ENCODE measurements at regions not wholly inside any gene's neighbourhood (a gene's known extent, or its start where the extent isn't known, plus 50 kb on each side); places are given as distances from the start of the nearest gene placed in this dataset.

DNA sequence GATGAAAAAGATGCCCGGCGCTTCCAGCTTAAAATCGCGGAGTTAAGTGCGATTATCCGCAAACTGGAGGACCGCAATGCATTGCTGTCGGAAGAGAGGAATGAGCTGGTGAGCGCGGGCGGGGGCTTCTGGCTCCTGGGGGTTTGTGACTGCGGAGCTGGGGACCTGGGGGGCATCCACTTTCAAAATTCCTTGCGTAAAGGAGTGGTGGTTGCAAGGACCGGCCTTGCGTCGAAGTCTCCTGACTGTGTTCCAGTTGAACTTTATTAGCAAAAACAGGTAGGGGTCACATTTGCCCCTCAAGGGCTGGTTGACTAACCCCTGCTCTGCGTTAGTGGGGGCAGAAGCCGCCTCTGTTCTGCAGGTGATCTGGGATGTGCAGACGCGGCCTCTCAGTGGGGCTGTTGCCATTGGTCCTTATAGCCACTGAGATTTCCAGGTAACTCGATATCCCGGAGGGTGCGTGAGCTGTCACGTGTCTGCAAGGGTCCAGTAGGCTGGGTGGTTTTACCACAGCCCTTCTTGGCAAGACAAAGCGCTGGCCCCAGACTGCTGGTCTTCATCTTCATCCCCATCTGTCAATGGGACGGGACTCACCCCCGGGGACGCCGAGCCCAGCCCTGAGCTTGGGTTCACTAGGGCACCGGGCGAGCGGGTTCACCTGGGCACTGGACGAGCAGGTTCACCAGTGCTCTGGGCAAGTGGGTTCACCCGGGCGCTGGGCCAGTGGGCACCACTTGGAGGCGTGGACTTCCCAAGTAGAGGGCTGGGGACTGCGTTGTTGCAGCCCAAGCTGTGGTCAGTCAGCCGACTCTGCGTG, 51.5 kb upstream of the DPYSL4 start:
- no peak for DNase-seq

DNA sequence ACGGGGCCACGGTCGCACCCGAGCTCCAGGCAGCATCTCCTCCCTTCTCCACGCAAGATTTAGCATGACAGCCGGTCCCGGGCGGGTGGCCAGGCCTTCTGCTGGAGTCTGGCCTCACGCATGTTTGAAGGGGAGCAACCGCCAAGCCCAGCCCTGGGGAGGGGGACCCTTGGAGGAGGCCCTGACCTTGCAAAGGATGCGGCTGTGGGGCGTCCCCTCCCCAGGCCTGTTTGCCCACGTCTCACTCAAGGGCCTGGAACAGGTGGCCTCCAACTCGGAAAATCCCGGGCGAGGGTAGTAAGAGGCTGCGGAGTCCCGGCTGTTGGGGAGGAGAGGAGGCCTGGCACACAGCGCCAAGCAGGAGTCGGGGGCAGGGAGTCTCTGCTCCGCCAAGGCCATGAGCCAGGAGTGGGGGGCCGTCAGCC, 50.6 kb upstream of the DPYSL4 start:
- no peak for DNase-seq

DNA sequence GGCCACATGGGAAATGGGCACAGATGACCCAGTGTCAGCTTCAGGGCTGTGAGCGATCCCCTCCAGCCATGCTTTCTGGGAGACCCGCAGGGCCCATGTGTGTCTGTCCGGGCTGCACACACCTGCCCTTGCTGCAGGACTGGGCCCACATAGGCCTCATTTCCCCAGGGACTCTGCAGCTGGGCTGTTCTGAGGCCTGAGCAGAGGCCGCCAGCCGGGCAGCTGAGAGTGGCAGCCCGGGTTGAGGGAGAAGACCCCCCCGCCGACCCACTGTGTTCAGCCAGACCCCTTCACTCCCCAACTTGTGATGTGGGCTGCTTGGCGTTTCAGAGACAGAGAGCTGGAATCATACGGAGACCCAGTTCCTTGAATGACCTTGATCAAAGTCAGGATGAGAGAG, 50.1 kb upstream of the DPYSL4 start:
- no peak for DNase-seq

Measured in hippocampal formation (tissue), 2 donors.